NB4 (cell line): ENCODE measurements at regions not wholly inside any gene's neighbourhood (a gene's known extent, or its start where the extent isn't known, plus 50 kb on each side); places are given as distances from the start of the nearest gene placed in this dataset.

ENCODE experiments used
- CTCF ChIP-seq: IDR thresholded peaks from one replicate; pipeline ENCODE4 v1.5.1; 2012; ENCODE audit warnings: low read depth, low read length
- MAX ChIP-seq: IDR thresholded peaks from 2 replicates; pipeline ENCODE4 v1.6.1; 2011; ENCODE audit warnings: low read depth, low read length
- POLR2A ChIP-seq: IDR thresholded peaks from 2 replicates; pipeline ENCODE4 v1.6.1; 2011; ENCODE audit warnings: mild to moderate bottlenecking; ENCODE audit not compliant: insufficient read length; ENCODE audit errors: extremely low read depth

- no peak for TF ChIP-seq POLR2A
- TF ChIP-seq CTCF: no peak
- TF ChIP-seq MAX: no peak
Measured at GRCh38 chr2:147549054-147549453, 295.8 kb upstream of the ACVR2A start.
